NCI-H146 treated with DMSO at 0.1 percent for 48 hours (cell line): ENCODE measurements at regions not wholly inside any gene's neighbourhood (a gene's known extent, or its start where the extent isn't known, plus 50 kb on each side); places are given as distances from the start of the nearest gene placed in this dataset.

Source experiments
- DNase-seq: peaks from one replicate; lab custom pipeline; 2025; ENCODE audit not compliant: unreplicated experiment; lab: John Stamatoyannopoulos, UW

- no peak for DNase-seq
Measured at GRCh38 chr2:150729495-150729955, 242.1 kb upstream of the RND3 start.

- no peak for DNase-seq
Measured at GRCh38 chr2:150718280-150718679, 230.8 kb upstream of the RND3 start.

GRCh38 chr2:150716186-150716585 lies 228.7 kb upstream of the RND3 start:
- DNase-seq, result no peak

GRCh38 chr2:150715501-150715900 lies 228.0 kb upstream of the RND3 start:
- DNase-seq, result no peak

- DNase-seq, result no peak
Measured at GRCh38 chr2:150710916-150711315, 223.4 kb upstream of the RND3 start.

- DNase-seq, result no peak
Measured at GRCh38 chr2:150710041-150710440, 222.6 kb upstream of the RND3 start.

GRCh38 chr2:150706561-150706960 lies 219.1 kb upstream of the RND3 start:
- DNase-seq, result no peak

GRCh38 chr2:150705767-150706166 lies 218.3 kb upstream of the RND3 start:
- DNase-seq, result no peak

- DNase-seq, result no peak
Measured at GRCh38 chr2:150705357-150705756, 217.9 kb upstream of the RND3 start.

GRCh38 chr2:150702791-150703190 lies 215.3 kb upstream of the RND3 start:
- no peak for DNase-seq

- no peak for DNase-seq
Measured at GRCh38 chr2:150700666-150701580, 213.5 kb upstream of the RND3 start.

- no peak for DNase-seq
Measured at GRCh38 chr2:150699218-150699617, 211.8 kb upstream of the RND3 start.

GRCh38 chr2:150698016-150698661 lies 210.7 kb upstream of the RND3 start:
- DNase-seq, result no peak

- no peak for DNase-seq
Measured at GRCh38 chr2:150697596-150697995, 210.1 kb upstream of the RND3 start.

GRCh38 chr2:150695451-150696135 lies 208.1 kb upstream of the RND3 start:
- no peak for DNase-seq

GRCh38 chr2:150693556-150693955 lies 206.1 kb upstream of the RND3 start:
- no peak for DNase-seq

- DNase-seq, result no peak
Measured at GRCh38 chr2:150690870-150691269, 203.4 kb upstream of the RND3 start.

GRCh38 chr2:150690261-150690660 lies 202.8 kb upstream of the RND3 start:
- no peak for DNase-seq

GRCh38 chr2:150689590-150689989 lies 202.1 kb upstream of the RND3 start:
- DNase-seq, result no peak

- no peak for DNase-seq
Measured at GRCh38 chr2:150688016-150688415, 200.5 kb upstream of the RND3 start.

- no peak for DNase-seq
Measured at GRCh38 chr2:150686391-150686790, 198.9 kb upstream of the RND3 start.
